ENCODE measurements at regions not wholly inside any gene's neighbourhood (a gene's known extent, or its start where the extent isn't known, plus 50 kb on each side); places are given as distances from the start of the nearest gene placed in this dataset.
A peak's percentile ranks its signal among the peaks of the same experiment; 100 is the strongest.

DNA sequence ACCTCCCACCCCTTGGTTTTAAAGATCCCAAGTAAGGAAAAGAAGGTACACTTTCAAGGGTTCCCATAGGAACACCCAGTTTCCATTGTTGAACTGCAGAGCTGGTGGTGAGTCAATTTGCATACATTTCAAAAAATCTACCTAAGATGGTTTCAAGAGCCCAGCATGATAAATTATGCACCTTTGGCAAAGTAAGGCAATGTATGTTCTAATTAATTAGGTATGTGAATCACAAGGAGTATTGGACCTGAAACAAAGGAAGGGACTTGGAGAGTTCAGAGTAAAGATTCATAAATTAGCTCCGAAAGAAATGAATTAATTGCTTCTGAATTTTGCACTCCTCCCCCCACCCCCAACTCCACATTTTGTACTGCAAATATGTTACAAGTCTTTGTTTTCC is 459.7 kb downstream of the LRATD1 start:
- 86% methylated on average over 1 of the region's 1 CpG for WGBS (ENCODE audit: insufficient coverage)
- Histone ChIP-seq H3K9me3 (ENCODE audit: control extremely low read depth in 1 of 5, control insufficient read depth in 4 of 5, insufficient read depth in 2 of 5, low read depth in 1 of 5, low read length in 4 of 5) (no peaks in the 10 kb centered on the region), H3K27me3 (replicated peaks in 2 of 5; ENCODE audit: control insufficient read depth in 4 of 5, insufficient read depth in 5 of 5, low read length in 4 of 5) (no peaks in the 10 kb centered on the region), H3K4me3 (ENCODE audit: control insufficient read depth in 1 of 7, extremely low read depth in 1 of 7, insufficient read depth in 4 of 7, low read depth in 2 of 7, low read length in 6 of 7) (no peak overlapping the region), H3K36me3 (ENCODE audit: control insufficient read depth in 4 of 4, insufficient read depth in 4 of 4, low read length in 3 of 4) (no peaks in the 10 kb centered on the region), H3K4me1 (ENCODE audit: control extremely low read depth in 1 of 4, control insufficient read depth in 4 of 4, insufficient read depth in 4 of 4, low read length in 3 of 4) (no peaks in the 10 kb centered on the region), H3K27ac (ENCODE audit: insufficient read depth in 1 of 2, low read depth in 1 of 2, low read length in 2 of 2, poor library complexity in 1 of 2, severe bottlenecking in 2 of 2) (no peak overlapping the region)
- CTCF ChIA-PET, result no interaction called here
- POLR2A ChIA-PET, result interaction anchor here (0.5 kb wide), 1 partner anchor 516 kb away, joined by 3 read pairs; no protein-coding TSS in a partner anchor
- no peak for DNase-seq

DNA sequence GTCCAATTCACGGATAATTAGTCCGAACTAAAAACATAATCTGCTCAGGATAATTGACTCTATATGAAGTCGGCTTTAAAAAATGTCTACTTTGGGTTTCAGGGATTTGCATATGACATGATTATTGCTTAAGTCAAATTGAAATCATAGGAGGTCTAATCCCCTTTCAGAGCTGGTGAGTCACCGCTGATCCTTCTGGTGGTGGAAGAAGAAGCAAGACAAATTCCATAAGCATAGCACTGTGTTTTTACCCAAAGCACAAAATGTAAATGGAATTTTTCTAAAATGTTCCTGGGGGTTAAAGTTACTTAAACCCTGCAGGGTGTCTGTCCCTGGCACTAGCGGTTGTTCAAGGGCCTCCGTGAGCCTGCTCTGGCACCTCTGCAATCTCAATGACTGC is 460.2 kb downstream of the LRATD1 start:
- H3K9me3 ChIP-seq (ENCODE audit: control extremely low read depth in 1 of 5, control insufficient read depth in 4 of 5, insufficient read depth in 2 of 5, low read depth in 1 of 5, low read length in 4 of 5), result no peaks in the 10 kb centered on the region
- 98% methylated on average over 3 of the region's 6 CpGs for WGBS (ENCODE audit: insufficient coverage)
- no peak for DNase-seq
- no peak overlapping the region for H3K4me3 ChIP-seq (ENCODE audit: control insufficient read depth in 1 of 7, extremely low read depth in 1 of 7, insufficient read depth in 4 of 7, low read depth in 2 of 7, low read length in 6 of 7)
- H3K27ac ChIP-seq (ENCODE audit: insufficient read depth in 1 of 2, low read depth in 1 of 2, low read length in 2 of 2, poor library complexity in 1 of 2, severe bottlenecking in 2 of 2), result no peak overlapping the region
- no peaks in the 10 kb centered on the region for H3K27me3 ChIP-seq (replicated peaks in 2 of 5; ENCODE audit: control insufficient read depth in 4 of 5, insufficient read depth in 5 of 5, low read length in 4 of 5)
- POLR2A ChIA-PET, result no interaction called here
- no peaks in the 10 kb centered on the region for H3K36me3 ChIP-seq (ENCODE audit: control insufficient read depth in 4 of 4, insufficient read depth in 4 of 4, low read length in 3 of 4)
- CTCF ChIA-PET, result no interaction called here
- no peaks in the 10 kb centered on the region for H3K4me1 ChIP-seq (ENCODE audit: control extremely low read depth in 1 of 4, control insufficient read depth in 4 of 4, insufficient read depth in 4 of 4, low read length in 3 of 4)

DNA sequence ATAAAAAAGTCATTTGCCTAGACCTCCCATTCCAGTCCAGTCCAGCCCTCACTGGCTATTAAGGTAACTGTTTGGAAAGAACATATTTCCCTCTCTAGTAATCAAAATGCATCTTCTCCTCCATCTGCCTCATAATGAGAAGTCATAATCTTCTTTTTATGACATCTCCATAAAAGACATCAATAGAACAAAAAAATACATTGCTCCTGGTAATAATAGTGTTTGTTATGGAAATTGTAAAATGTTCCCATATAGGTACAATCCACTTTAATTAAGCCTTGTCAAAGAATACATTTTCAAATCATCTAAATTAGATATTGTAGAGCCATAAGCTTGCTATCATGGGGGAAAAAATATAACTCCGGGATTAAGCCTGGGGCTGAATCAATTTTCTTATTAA is 461.6 kb downstream of the LRATD1 start:
- POLR2A ChIA-PET, result no interaction called here
- H3K9me3 ChIP-seq (ENCODE audit: control extremely low read depth in 1 of 5, control insufficient read depth in 4 of 5, insufficient read depth in 2 of 5, low read depth in 1 of 5, low read length in 4 of 5), result no peaks in the 10 kb centered on the region
- DNase-seq, result no peak
- no peaks in the 10 kb centered on the region for H3K4me1 ChIP-seq (ENCODE audit: control extremely low read depth in 1 of 4, control insufficient read depth in 4 of 4, insufficient read depth in 4 of 4, low read length in 3 of 4)
- CTCF ChIA-PET, result interaction anchor here (1.6 kb wide), 1 partner anchor 12 kb away, joined by 3 read pairs; no protein-coding TSS in a partner anchor
- no peaks in the 10 kb centered on the region for H3K36me3 ChIP-seq (ENCODE audit: control insufficient read depth in 4 of 4, insufficient read depth in 4 of 4, low read length in 3 of 4)
- H3K27me3 ChIP-seq (replicated peaks in 2 of 5; ENCODE audit: control insufficient read depth in 4 of 5, insufficient read depth in 5 of 5, low read length in 4 of 5), result no peaks in the 10 kb centered on the region
- H3K27ac ChIP-seq (ENCODE audit: insufficient read depth in 1 of 2, low read depth in 1 of 2, low read length in 2 of 2, poor library complexity in 1 of 2, severe bottlenecking in 2 of 2), result no peak overlapping the region
- H3K4me3 ChIP-seq (ENCODE audit: control insufficient read depth in 1 of 7, extremely low read depth in 1 of 7, insufficient read depth in 4 of 7, low read depth in 2 of 7, low read length in 6 of 7), result no peak overlapping the region
- 100% methylated on average over 1 of the region's 1 CpG for WGBS (ENCODE audit: insufficient coverage)

DNA sequence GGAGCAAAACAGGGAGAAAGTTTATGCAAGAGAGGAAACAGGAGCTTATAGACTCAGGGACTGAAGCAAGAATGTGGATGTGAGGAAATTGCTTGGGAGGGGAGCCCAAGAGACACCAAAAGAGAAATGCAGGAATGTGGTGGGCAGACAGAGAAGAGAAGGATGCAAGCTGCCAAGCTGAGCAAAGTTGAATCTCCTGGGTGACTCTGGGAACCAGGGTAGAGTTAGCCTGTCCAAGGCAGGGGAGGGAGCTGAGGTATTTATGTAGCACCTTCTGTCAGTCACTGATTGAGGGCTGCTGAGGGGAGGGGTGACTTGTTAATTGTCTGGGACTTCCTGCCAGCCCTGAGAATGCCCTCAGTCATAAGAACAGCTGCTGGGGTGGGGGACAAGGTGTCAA is 464.3 kb downstream of the NBAS start:
- no peak overlapping the region for H3K4me3 ChIP-seq (ENCODE audit: control insufficient read depth in 1 of 7, extremely low read depth in 1 of 7, insufficient read depth in 4 of 7, low read depth in 2 of 7, low read length in 6 of 7)
- ChIA-PET CTCF (interaction anchor here (0.8 kb wide), 1 partner anchor 14 kb away, joined by 3 read pairs; no protein-coding TSS in a partner anchor), POLR2A (no interaction called here)
- H3K36me3 ChIP-seq (ENCODE audit: control insufficient read depth in 4 of 4, insufficient read depth in 4 of 4, low read length in 3 of 4), result no peaks in the 10 kb centered on the region
- no peaks in the 10 kb centered on the region for H3K27me3 ChIP-seq (replicated peaks in 2 of 5; ENCODE audit: control insufficient read depth in 4 of 5, insufficient read depth in 5 of 5, low read length in 4 of 5)
- H3K4me1 ChIP-seq (ENCODE audit: control extremely low read depth in 1 of 4, control insufficient read depth in 4 of 4, insufficient read depth in 4 of 4, low read length in 3 of 4), result no peaks in the 10 kb centered on the region
- DNase-seq, result no peak
- no peak overlapping the region for H3K27ac ChIP-seq (ENCODE audit: insufficient read depth in 1 of 2, low read depth in 1 of 2, low read length in 2 of 2, poor library complexity in 1 of 2, severe bottlenecking in 2 of 2)
- no peaks in the 10 kb centered on the region for H3K9me3 ChIP-seq (ENCODE audit: control extremely low read depth in 1 of 5, control insufficient read depth in 4 of 5, insufficient read depth in 2 of 5, low read depth in 1 of 5, low read length in 4 of 5)

DNA sequence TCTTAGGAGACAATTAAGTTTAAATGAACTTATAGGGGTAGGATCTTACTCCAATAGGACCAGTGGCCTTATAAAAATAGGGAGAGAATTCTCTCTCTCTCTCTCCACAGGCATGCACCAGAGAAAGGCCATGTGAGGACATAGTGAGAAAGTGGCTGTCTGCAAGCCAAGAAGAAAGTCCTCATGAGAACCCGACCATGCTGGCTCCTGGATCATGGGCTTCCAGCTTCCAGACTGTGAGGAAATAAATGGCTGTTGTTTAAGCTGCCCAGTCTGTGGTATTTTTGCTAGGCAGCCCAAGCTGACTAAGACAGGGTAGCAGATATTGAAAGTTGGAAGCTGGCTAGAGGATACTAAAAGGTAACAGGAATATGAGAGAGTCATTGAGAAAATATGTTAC is 454.0 kb downstream of the NBAS start:
- Histone ChIP-seq H3K9me3 (ENCODE audit: control extremely low read depth in 1 of 5, control insufficient read depth in 4 of 5, insufficient read depth in 2 of 5, low read depth in 1 of 5, low read length in 4 of 5) (peaks cover 0 to 14% (median 5%) of the 10 kb centered on the region in 5 experiments), H3K27ac (ENCODE audit: insufficient read depth in 1 of 2, low read depth in 1 of 2, low read length in 2 of 2, poor library complexity in 1 of 2, severe bottlenecking in 2 of 2) (no peak overlapping the region), H3K4me3 (ENCODE audit: control insufficient read depth in 1 of 7, extremely low read depth in 1 of 7, insufficient read depth in 4 of 7, low read depth in 2 of 7, low read length in 6 of 7) (no peak overlapping the region), H3K4me1 (ENCODE audit: control extremely low read depth in 1 of 4, control insufficient read depth in 4 of 4, insufficient read depth in 4 of 4, low read length in 3 of 4) (no peaks in the 10 kb centered on the region), H3K27me3 (replicated peaks in 2 of 5; ENCODE audit: control insufficient read depth in 4 of 5, insufficient read depth in 5 of 5, low read length in 4 of 5) (no peaks in the 10 kb centered on the region), H3K36me3 (ENCODE audit: control insufficient read depth in 4 of 4, insufficient read depth in 4 of 4, low read length in 3 of 4) (no peaks in the 10 kb centered on the region)
- POLR2A ChIA-PET, result no interaction called here
- no peak for DNase-seq
- 100% methylated on average over 1 of the region's 1 CpG for WGBS (ENCODE audit: insufficient coverage)
- CTCF ChIA-PET, result no interaction called here

DNA sequence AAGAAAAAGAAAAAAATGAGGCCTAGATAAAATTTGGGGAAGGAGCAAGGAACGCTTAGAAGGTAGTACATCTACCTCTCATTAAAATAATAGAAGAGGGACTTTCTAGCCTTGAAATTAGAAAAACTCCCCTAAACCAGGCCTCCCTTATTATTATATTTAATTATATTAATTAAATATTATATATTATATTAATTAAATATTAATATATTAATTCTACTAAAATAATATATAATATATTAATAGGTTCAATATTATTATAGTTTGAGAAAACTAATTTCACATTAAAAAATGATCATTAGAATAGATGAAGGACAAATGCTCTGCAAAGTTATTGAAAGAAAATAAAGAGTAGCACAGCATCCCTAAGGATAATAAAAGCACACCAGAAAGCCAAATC is 449.4 kb downstream of the NBAS start:
- DNase-seq, result no peak
- no peak overlapping the region for H3K4me3 ChIP-seq (ENCODE audit: control insufficient read depth in 1 of 7, extremely low read depth in 1 of 7, insufficient read depth in 4 of 7, low read depth in 2 of 7, low read length in 6 of 7)
- no peak overlapping the region for H3K27ac ChIP-seq (ENCODE audit: insufficient read depth in 1 of 2, low read depth in 1 of 2, low read length in 2 of 2, poor library complexity in 1 of 2, severe bottlenecking in 2 of 2)
- POLR2A ChIA-PET, result no interaction called here
- H3K27me3 ChIP-seq (replicated peaks in 2 of 5; ENCODE audit: control insufficient read depth in 4 of 5, insufficient read depth in 5 of 5, low read length in 4 of 5), result no peaks in the 10 kb centered on the region
- peaks cover 0 to 13% (median 0%) of the 10 kb centered on the region in 4 experiments for H3K4me1 ChIP-seq (ENCODE audit: control extremely low read depth in 1 of 4, control insufficient read depth in 4 of 4, insufficient read depth in 4 of 4, low read length in 3 of 4)
- CTCF ChIA-PET, result no interaction called here
- WGBS (ENCODE audit: insufficient coverage), result no CpG with 5 or more reads among the region's 1 CpG
- peaks cover 3 to 21% (median 5%) of the 10 kb centered on the region in 5 experiments for H3K9me3 ChIP-seq (ENCODE audit: control extremely low read depth in 1 of 5, control insufficient read depth in 4 of 5, insufficient read depth in 2 of 5, low read depth in 1 of 5, low read length in 4 of 5)
- no peaks in the 10 kb centered on the region for H3K36me3 ChIP-seq (ENCODE audit: control insufficient read depth in 4 of 4, insufficient read depth in 4 of 4, low read length in 3 of 4)

DNA sequence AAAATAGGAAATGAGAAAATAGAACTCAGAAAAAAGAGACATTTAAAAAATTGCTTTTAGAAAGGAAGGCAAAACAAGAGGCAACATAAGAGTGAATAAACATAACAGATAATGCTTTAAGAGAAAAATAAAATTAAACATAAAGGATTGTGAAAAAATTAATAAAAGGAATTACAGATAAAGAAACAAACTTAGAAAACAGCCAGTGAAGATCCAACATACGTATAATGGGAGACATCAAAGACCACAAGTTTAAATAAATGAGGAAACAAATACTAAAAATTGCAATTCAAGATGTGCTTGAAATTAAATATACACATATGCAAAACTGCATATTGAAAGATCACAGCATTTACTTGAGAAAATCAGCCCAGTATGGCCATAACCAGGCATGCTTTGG is 448.9 kb downstream of the NBAS start:
- no peak overlapping the region for H3K27ac ChIP-seq (ENCODE audit: insufficient read depth in 1 of 2, low read depth in 1 of 2, low read length in 2 of 2, poor library complexity in 1 of 2, severe bottlenecking in 2 of 2)
- ChIA-PET CTCF (no interaction called here), POLR2A (no interaction called here)
- peaks cover 0 to 17% (median 0%) of the 10 kb centered on the region in 4 experiments for H3K4me1 ChIP-seq (ENCODE audit: control extremely low read depth in 1 of 4, control insufficient read depth in 4 of 4, insufficient read depth in 4 of 4, low read length in 3 of 4)
- no peak overlapping the region for H3K4me3 ChIP-seq (ENCODE audit: control insufficient read depth in 1 of 7, extremely low read depth in 1 of 7, insufficient read depth in 4 of 7, low read depth in 2 of 7, low read length in 6 of 7)
- no CpG with 5 or more reads among the region's 1 CpG for WGBS (ENCODE audit: insufficient coverage)
- H3K36me3 ChIP-seq (ENCODE audit: control insufficient read depth in 4 of 4, insufficient read depth in 4 of 4, low read length in 3 of 4), result no peaks in the 10 kb centered on the region
- no peaks in the 10 kb centered on the region for H3K27me3 ChIP-seq (replicated peaks in 2 of 5; ENCODE audit: control insufficient read depth in 4 of 5, insufficient read depth in 5 of 5, low read length in 4 of 5)
- H3K9me3 ChIP-seq (ENCODE audit: control extremely low read depth in 1 of 5, control insufficient read depth in 4 of 5, insufficient read depth in 2 of 5, low read depth in 1 of 5, low read length in 4 of 5), result peaks cover 3 to 21% (median 5%) of the 10 kb centered on the region in 5 experiments
- DNase-seq, result peak; percentile 52 to 86 (median 77)
